GM12872 (cell line): ENCODE measurements at regions not wholly inside any gene's neighbourhood (a gene's known extent, or its start where the extent isn't known, plus 50 kb on each side); places are given as distances from the start of the nearest gene placed in this dataset.

Source experiments
- CTCF ChIP-seq: IDR thresholded peaks from 3 replicates; pipeline ENCODE4 v1.5.1; 2011; ENCODE audit warnings: low read depth, mild to moderate bottlenecking, low read length, moderate library complexity; ENCODE audit not compliant: insufficient read depth

GRCh38 chr6:14804001-14804784 is 441.7 kb upstream of the JARID2 start:
- no peak for TF ChIP-seq CTCF

GRCh38 chr6:14804785-14805210 is 441.1 kb upstream of the JARID2 start:
- TF ChIP-seq CTCF = no peak

- no peak for TF ChIP-seq CTCF
Observed at GRCh38 chr6:14806101-14806500, 439.8 kb upstream of the JARID2 start.

GRCh38 chr6:14807130-14807529 is 438.7 kb upstream of the JARID2 start:
- TF ChIP-seq CTCF = no peak

- no peak for TF ChIP-seq CTCF
Observed at GRCh38 chr6:14807971-14808370, 437.9 kb upstream of the JARID2 start.

GRCh38 chr6:14810021-14810420 is 435.8 kb upstream of the JARID2 start:
- TF ChIP-seq CTCF = no peak

GRCh38 chr6:14811775-14812428 is 434.0 kb upstream of the JARID2 start:
- TF ChIP-seq CTCF = no peak
